Parathyroid adenoma (tissue), 2 donors: ENCODE measurements at regions not wholly inside any gene's neighbourhood (a gene's known extent, or its start where the extent isn't known, plus 50 kb on each side); places are given as distances from the start of the nearest gene placed in this dataset.

ENCODE experiments used
- H2AFZ ChIP-seq: fragments of 300-600 bp; sonication (generic); one replicate; pipeline ENCODE4 v1.7.0; 2017; ENCODE audit warnings: antibody characterized with exemption, mild to moderate bottlenecking
- H3K27ac ChIP-seq: fragments of 300-600 bp; sonication (generic); one replicate; pipeline ENCODE4 v1.7.0; 2017
- H3K27me3 ChIP-seq: fragments of 300-600 bp; sonication (generic); one replicate; pipeline ENCODE4 v1.7.0; 2017; ENCODE audit warnings: low read length; ENCODE audit not compliant: control insufficient read depth, insufficient read depth
- H3K36me3 ChIP-seq: fragments of 300-600 bp; sonication (generic); one replicate; pipeline ENCODE4 v1.7.0; 2017; ENCODE audit warnings: low read length; ENCODE audit not compliant: control insufficient read depth, insufficient read depth
- H3K4me1 ChIP-seq: fragments of 300-600 bp; sonication (generic); one replicate; pipeline ENCODE4 v1.7.0; 2017; ENCODE audit warnings: control low read depth
- H3K4me2 ChIP-seq: fragments of 300-600 bp; sonication (generic); one replicate; pipeline ENCODE4 v1.7.0; 2017; ENCODE audit warnings: low read length
- H3K4me3 ChIP-seq: fragments of 300-600 bp; sonication (generic); one replicate; pipeline ENCODE4 v1.7.0; 2017; ENCODE audit warnings: low read depth, low read length
- H3K79me2 ChIP-seq: fragments of 300-600 bp; sonication (generic); one replicate; pipeline ENCODE4 v1.7.0; 2017; ENCODE audit warnings: control low read depth
- H3K9ac ChIP-seq: fragments of 300-600 bp; sonication (generic); one replicate; pipeline ENCODE4 v1.7.0; 2017; ENCODE audit warnings: mild to moderate bottlenecking
- H3K9me3 ChIP-seq: fragments of 300-600 bp; sonication (generic); one replicate; pipeline ENCODE4 v1.7.0; 2017; ENCODE audit warnings: low read length; ENCODE audit not compliant: control insufficient read depth
- TF ChIP-seq, protein P1 (sequence below): fragments of 300-600 bp; sonication (generic); IDR thresholded peaks from one replicate; pipeline ENCODE4 v1.7.0; 2017; ENCODE audit warnings: antibody characterized with exemption, mild to moderate bottlenecking
- donor health status: primary hyperparathyroidism.

DNA sequence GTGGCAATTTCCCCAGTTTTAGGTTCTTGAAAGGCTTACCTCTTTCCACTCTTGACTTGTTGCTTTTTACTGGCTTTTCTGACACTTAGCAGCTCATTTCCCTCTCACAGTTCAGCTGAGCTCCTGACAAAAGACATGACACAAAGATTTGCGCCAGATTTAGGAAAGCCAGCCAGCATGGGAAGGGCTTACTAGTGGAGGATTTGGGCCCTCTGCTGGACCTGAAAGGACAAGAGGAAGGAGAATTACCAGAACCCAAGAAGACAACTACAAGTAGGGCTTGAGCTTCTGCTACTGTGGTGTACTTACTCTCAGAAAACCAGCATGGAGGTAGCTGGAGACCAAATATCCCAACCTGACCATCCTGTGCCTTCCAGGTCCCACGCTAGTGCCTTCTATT lies 784.5 kb downstream of the BRINP3 start:
- no peaks in the 10 kb centered on the region for H3K36me3 ChIP-seq
- H3K4me3 ChIP-seq, result no peak overlapping the region
- H3K27me3 ChIP-seq, result no peaks in the 10 kb centered on the region
- no peak overlapping the region for H3K27ac ChIP-seq
- no peak overlapping the region for H2AFZ ChIP-seq
- H3K9ac ChIP-seq, result no peak overlapping the region
- H3K4me2 ChIP-seq, result no peak overlapping the region
- H3K4me1 ChIP-seq, result no peaks in the 10 kb centered on the region
- H3K9me3 ChIP-seq, result no peaks in the 10 kb centered on the region
- no peaks in the 10 kb centered on the region for H3K79me2 ChIP-seq
- TF ChIP-seq, protein P1, sequence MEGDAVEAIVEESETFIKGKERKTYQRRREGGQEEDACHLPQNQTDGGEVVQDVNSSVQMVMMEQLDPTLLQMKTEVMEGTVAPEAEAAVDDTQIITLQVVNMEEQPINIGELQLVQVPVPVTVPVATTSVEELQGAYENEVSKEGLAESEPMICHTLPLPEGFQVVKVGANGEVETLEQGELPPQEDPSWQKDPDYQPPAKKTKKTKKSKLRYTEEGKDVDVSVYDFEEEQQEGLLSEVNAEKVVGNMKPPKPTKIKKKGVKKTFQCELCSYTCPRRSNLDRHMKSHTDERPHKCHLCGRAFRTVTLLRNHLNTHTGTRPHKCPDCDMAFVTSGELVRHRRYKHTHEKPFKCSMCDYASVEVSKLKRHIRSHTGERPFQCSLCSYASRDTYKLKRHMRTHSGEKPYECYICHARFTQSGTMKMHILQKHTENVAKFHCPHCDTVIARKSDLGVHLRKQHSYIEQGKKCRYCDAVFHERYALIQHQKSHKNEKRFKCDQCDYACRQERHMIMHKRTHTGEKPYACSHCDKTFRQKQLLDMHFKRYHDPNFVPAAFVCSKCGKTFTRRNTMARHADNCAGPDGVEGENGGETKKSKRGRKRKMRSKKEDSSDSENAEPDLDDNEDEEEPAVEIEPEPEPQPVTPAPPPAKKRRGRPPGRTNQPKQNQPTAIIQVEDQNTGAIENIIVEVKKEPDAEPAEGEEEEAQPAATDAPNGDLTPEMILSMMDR, result no peak

DNA sequence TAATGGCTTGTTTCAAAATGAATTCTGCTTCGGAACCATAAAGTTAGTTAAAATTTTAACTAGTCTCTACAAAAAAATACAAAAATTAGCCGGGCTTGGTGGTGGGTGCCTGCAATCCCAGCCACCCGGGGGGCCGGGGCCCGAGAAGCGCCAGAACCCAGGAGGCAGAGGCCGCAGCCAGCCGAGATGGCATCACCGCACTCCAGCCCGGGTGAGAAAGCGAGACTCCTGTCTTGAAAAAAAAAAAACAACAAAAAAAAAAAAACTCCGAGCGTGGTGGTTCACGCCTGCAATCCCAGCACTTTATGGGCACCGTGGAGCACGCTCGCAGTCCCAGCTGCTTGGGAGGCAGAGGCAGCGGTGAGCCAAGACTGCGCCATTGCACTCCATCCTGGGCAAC lies 781.4 kb downstream of the BRINP3 start:
- Histone ChIP-seq H3K27ac (no peak overlapping the region), H3K9ac (no peak overlapping the region), H3K4me3 (no peak overlapping the region), H3K9me3 (no peaks in the 10 kb centered on the region), H3K79me2 (no peaks in the 10 kb centered on the region), H3K27me3 (no peaks in the 10 kb centered on the region), H2AFZ (no peak overlapping the region), H3K4me1 (no peaks in the 10 kb centered on the region), H3K36me3 (no peaks in the 10 kb centered on the region), H3K4me2 (no peak overlapping the region)
- TF ChIP-seq, protein P1, result no peak

DNA sequence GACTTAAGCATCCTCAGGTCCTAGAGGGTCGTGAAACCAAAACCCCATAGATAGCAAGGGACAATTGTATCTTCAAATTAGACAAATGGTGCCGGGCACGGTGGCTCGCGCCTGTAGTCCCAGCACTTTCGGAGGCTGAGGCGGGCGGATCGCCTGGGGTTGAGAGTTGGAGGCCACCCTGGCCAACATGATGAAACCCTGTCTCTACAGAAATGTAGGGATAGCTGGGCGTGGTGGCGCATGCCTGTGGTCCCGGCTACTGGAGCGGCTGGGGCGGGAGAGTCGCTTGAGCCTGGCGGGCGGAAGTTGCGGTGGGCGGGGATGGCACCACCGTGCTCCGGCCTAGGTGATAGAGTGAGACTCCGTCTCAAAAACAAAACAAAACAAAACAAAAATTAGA lies 780.6 kb downstream of the BRINP3 start:
- Histone ChIP-seq H3K9me3 (no peaks in the 10 kb centered on the region), H3K9ac (no peak overlapping the region), H3K4me3 (no peak overlapping the region), H3K36me3 (no peaks in the 10 kb centered on the region), H3K4me1 (no peaks in the 10 kb centered on the region), H3K4me2 (no peak overlapping the region), H3K27ac (no peak overlapping the region), H2AFZ (no peak overlapping the region), H3K27me3 (no peaks in the 10 kb centered on the region), H3K79me2 (no peaks in the 10 kb centered on the region)
- TF ChIP-seq, protein P1, result no peak

DNA sequence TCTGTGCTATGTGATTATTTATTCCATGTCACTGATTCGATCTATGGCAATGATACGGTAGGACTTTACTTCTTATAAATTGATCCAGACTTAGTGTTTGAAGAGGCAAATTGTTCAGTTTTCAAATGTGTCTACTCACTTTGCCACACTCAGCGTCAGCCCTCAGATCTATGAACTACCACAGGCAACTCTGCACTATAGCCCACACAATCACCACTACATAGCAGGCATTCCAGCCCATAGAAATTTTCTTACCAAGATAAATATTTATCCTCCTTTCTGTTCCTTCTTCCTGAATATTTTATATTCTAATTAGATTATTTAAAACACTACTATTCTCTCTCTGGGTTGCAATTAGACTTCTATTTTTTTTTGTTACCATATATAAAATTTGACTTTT lies 776.1 kb downstream of the BRINP3 start:
- H3K27me3 ChIP-seq, result no peaks in the 10 kb centered on the region
- H2AFZ ChIP-seq, result no peak overlapping the region
- H3K27ac ChIP-seq, result no peak overlapping the region
- no peak overlapping the region for H3K4me2 ChIP-seq
- no peaks in the 10 kb centered on the region for H3K4me1 ChIP-seq
- H3K79me2 ChIP-seq, result no peaks in the 10 kb centered on the region
- H3K36me3 ChIP-seq, result no peaks in the 10 kb centered on the region
- H3K4me3 ChIP-seq, result no peak overlapping the region
- no peak overlapping the region for H3K9ac ChIP-seq
- TF ChIP-seq, protein P1, result no peak
- H3K9me3 ChIP-seq, result no peaks in the 10 kb centered on the region

DNA sequence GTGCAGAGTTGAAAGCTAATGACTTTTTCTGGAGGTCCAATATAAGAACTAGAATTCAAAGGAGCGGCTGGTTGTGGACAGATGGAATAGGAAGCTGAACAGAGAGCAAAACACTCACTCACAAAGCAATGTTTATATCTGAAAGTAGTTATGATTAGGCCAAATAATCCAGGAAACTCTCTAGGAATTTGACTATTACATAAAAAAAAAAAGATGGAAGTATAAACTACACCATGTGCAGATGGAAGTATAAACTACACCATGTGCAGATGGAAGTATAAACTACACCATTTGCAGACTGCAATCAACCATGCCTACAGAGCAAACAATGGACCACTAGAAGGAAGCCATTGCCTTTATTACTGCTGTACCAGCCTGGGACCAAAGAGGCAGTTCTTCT lies 771.1 kb downstream of the BRINP3 start:
- H3K9ac ChIP-seq, result no peak overlapping the region
- no peak overlapping the region for H3K4me3 ChIP-seq
- H3K36me3 ChIP-seq, result no peaks in the 10 kb centered on the region
- no peak overlapping the region for H3K4me2 ChIP-seq
- H3K27me3 ChIP-seq, result no peaks in the 10 kb centered on the region
- TF ChIP-seq, protein P1, result no peak
- no peaks in the 10 kb centered on the region for H3K9me3 ChIP-seq
- no peak overlapping the region for H3K27ac ChIP-seq
- no peaks in the 10 kb centered on the region for H3K79me2 ChIP-seq
- no peak overlapping the region for H2AFZ ChIP-seq
- H3K4me1 ChIP-seq, result no peaks in the 10 kb centered on the region
